Heart right ventricle (tissue), 16 donors: ENCODE measurements at regions not wholly inside any gene's neighbourhood (a gene's known extent, or its start where the extent isn't known, plus 50 kb on each side); places are given as distances from the start of the nearest gene placed in this dataset.

Experiments used
- ATAC-seq, 8 donors: fragments of 200-7000 bp; cut with Tn5 transposase; one replicate each; pipeline ENCODE4 v1.9.1; 2020; ENCODE audit warnings: mild to moderate bottlenecking in 8 of 8, moderate library complexity in 8 of 8, moderate number of reproducible peaks in 1 of 8
- DNase-seq, 2 donors: peaks; one replicate each; pipeline ENCODE4 v3.0.0-alpha.2; 2020
- H3K27ac ChIP-seq, 10 donors: fragments of 200-600 bp; sonication (generic) in 2 of 10; one replicate each; pipeline versions ENCODE4 v1.5.0 to v1.8.0; 2020 to 2022; ENCODE audit warnings: mild to moderate bottlenecking in 3 of 10
- H3K27me3 ChIP-seq, 7 donors: fragments of 200-600 bp; one replicate each; pipeline ENCODE4 v1.8.0; 2021 to 2022; ENCODE audit warnings: mild to moderate bottlenecking in 2 of 7
- H3K36me3 ChIP-seq, 9 donors: fragments of 200-600 bp; sonication (generic) in 1 of 9; one replicate each; pipeline versions ENCODE4 v1.5.0 to v1.8.0; 2020 to 2022; ENCODE audit warnings: mild to moderate bottlenecking in 2 of 9
- H3K4me1 ChIP-seq, 9 donors: fragments of 200-600 bp; sonication (generic) in 1 of 9; one replicate each; pipeline versions ENCODE4 v1.5.0 to v1.8.0; 2020 to 2022; ENCODE audit warnings: mild to moderate bottlenecking in 4 of 9
- H3K4me3 ChIP-seq, 10 donors: fragments of 200-600 bp; sonication (generic) in 2 of 10; one replicate each; pipeline versions ENCODE4 v1.5.0 to v1.8.0; 2020 to 2022; ENCODE audit warnings: mild to moderate bottlenecking in 7 of 10, moderate library complexity in 2 of 10
- H3K9me3 ChIP-seq, 11 donors: fragments of 200-600 bp in 10 of 11; sonication (generic) in 2 of 11; one replicate each; pipeline versions ENCODE4 v1.5.0 to v1.8.0; 2013 to 2022; ENCODE audit warnings: mild to moderate bottlenecking in 2 of 11, control low read depth in 1 of 11, moderate library complexity in 1 of 11
- CTCF ChIP-seq, 9 donors: fragments of 200-600 bp; sonication (generic) in 2 of 9; IDR thresholded peaks; one replicate each; pipeline versions ENCODE4 v1.5.0 to v1.8.0; 2021 to 2022; ENCODE audit warnings: antibody characterized with exemption in 9 of 9, mild to moderate bottlenecking in 5 of 9, moderate library complexity in 1 of 9
- WGBS, 2 donors: extraction: QIAGEN DNeasy Blood & Tissue Kit; methylation state at CpG; one replicate each; pipeline ENCODE4 v1.1.7; 2013; ENCODE audit warnings: inconsistent platforms in 1 of 2; 5-methylcytosine and 5-hydroxymethylcytosine counted together
- intact Hi-C, 10 donors: fragments of 100-400 bp; cut with DNase I; formaldehyde crosslinking; loops; one replicate each; pipeline versions ENCODE4 v1.11.1 to v1.14.2; 2022
- donor health status: Arrhythmogenic right ventricular cardiomyopathy.
- donor health status: ischemic (EF 13 %, LVEDD 7.1; RV severe dilation, severe dysfunction).
- donor health status: healthy with polysubstance abuse.
- donor health status: DM: no; HTN: yes; CAD: no.
- donor health status: DM: no; HTN: no; CAD: no.
- donor health status: ischemic (EF 25% LVEDD 6.9; RV normal size, moderate dysfunction).
- donor health status: ischemic (EF 25% LVEDD 5.7; RV mildly dilated, moderate dysfunction).
- donor health status: healthy.
- donor health status: DM: yes; HTN: yes; CAD: no.
- donor health status: Ischemic cardiomyopathy.
- donor health status: ischemic (EF 35%, LVEDD 5.7; RV mildly dilated, moderate dysfunction).
- donor health status: nonischemic (EF 11% LVEDD 7.7; RV severe dilation, severe dysfunction).
- donor health status: DM: yes; HTN: yes; CAD: no.
- donor health status: PGD.
- donor health status: ischemic (EF 29% LVEDD 5.4; RV normal size, mild dysfunction).
- donor health status: nonischemic (EF 23%, LVEDD 6.1; RV moderate dilation, normal function).

- ATAC-seq, result no peak
- H3K4me3 ChIP-seq, result no peak overlapping the region
- no peak for DNase-seq
- 79 to 85% methylated on average over 6 of the region's 6 CpGs for WGBS, 2 donors
- H3K9me3 ChIP-seq, result peaks cover 0 to 13% (median 4%) of the 10 kb centered on the region in 11 donors
- no peaks in the 10 kb centered on the region for H3K4me1 ChIP-seq
- H3K36me3 ChIP-seq, result no peaks in the 10 kb centered on the region
- intact Hi-C loops, result no loop called here
- no peak overlapping the region for H3K27ac ChIP-seq
- no peaks in the 10 kb centered on the region for H3K27me3 ChIP-seq
- TF ChIP-seq CTCF (IDR thresholded peaks at IDR 0.05), result no peak
Observed at GRCh38 chr17:33531311-33531710, 238.2 kb upstream of the ASIC2 start.

DNA sequence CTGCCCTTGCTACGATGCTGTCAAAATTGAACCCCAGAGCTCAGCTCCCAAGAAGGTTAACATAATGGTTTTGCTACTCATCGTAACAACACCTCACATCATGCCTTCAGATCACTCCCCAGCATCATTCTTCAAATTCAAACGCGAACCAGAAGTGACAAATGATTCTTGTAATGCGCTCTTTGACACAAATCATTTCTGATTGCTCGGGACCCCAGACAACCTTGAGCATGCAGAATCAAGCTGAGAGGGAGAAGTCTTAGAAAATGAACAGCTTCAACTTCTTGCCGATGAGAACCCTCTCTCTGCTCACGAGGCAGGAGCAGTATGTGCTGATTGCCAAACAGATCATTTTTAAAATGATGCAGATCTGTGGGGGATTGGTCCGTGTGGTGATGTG is 241.0 kb upstream of the ASIC2 start:
- intact Hi-C loops, result no loop called here
- DNase-seq (no peak), ATAC-seq (no peak)
- no peaks in the 10 kb centered on the region for H3K9me3 ChIP-seq
- H3K27me3 ChIP-seq, result peaks cover 0 to 8% (median 2%) of the 10 kb centered on the region in 7 donors
- no peaks in the 10 kb centered on the region for H3K4me1 ChIP-seq
- TF ChIP-seq CTCF (IDR thresholded peaks at IDR 0.05), result no peak
- WGBS, 2 donors, result 77 to 80% methylated on average over 9 of the region's 9 CpGs
- no peak overlapping the region for H3K4me3 ChIP-seq
- no peaks in the 10 kb centered on the region for H3K36me3 ChIP-seq
- H3K27ac ChIP-seq, result no peak overlapping the region

GRCh38 chr17:33545124-33545523 is 252.0 kb upstream of the ASIC2 start:
- H3K4me3 ChIP-seq, result no peak overlapping the region
- DNase-seq (no peak), ATAC-seq (no peak)
- no peak for TF ChIP-seq CTCF (IDR thresholded peaks at IDR 0.05)
- H3K9me3 ChIP-seq, result no peaks in the 10 kb centered on the region
- H3K4me1 ChIP-seq, result no peaks in the 10 kb centered on the region
- H3K27me3 ChIP-seq, result peaks cover 0 to 31% (median 12%) of the 10 kb centered on the region in 7 donors
- no peaks in the 10 kb centered on the region for H3K36me3 ChIP-seq
- 90% methylated on average over 4 of the region's 4 CpGs for WGBS, 2 donors
- no peak overlapping the region for H3K27ac ChIP-seq
- intact Hi-C loops, result no loop called here

- Histone ChIP-seq H3K9me3 (no peaks in the 10 kb centered on the region), H3K4me1 (no peaks in the 10 kb centered on the region), H3K27ac (no peak overlapping the region), H3K27me3 (peaks cover 0 to 46% (median 20%) of the 10 kb centered on the region in 7 donors), H3K4me3 (no peak overlapping the region), H3K36me3 (no peaks in the 10 kb centered on the region)
- WGBS, 2 donors, result 73 to 75% methylated on average over 4 of the region's 4 CpGs
- ATAC-seq (no peak), DNase-seq (no peak)
- TF ChIP-seq CTCF (IDR thresholded peaks at IDR 0.05), result no peak
- intact Hi-C loops, result loop anchor here in 1 of 10 donors (10.0 kb wide), 1 partner anchor 355 kb away; no protein-coding TSS in a partner anchor
Observed at GRCh38 chr17:33550261-33550660, 257.2 kb upstream of the ASIC2 start.
